Activated T-helper 1 cell treated with anti-CD3 and anti-CD28 coated beads, Interleukin-12 subunit alpha, Interleukin-12 subunit beta, Interleukin-2, Interleukin-4 antibody, amounts not matched to agents 30 ng/mL and 10 ng/mL and 1 ng/mL, durations not matched to agents 14 hours and 24 hours and 36 hours (primary cell): ENCODE measurements at regions not wholly inside any gene's neighbourhood (a gene's known extent, or its start where the extent isn't known, plus 50 kb on each side); places are given as distances from the start of the nearest gene placed in this dataset.

ENCODE experiments used
- DNase-seq: peaks from one replicate; pipeline ENCODE4 v3.0.0; 2021; ENCODE audit warnings: low spot score
- H3K27ac Mint-ChIP-seq: one replicate; pipeline ENCODE4 v1.8.0; 2021; ENCODE audit warnings: mild to moderate bottlenecking, mixed read lengths
- H3K27me3 Mint-ChIP-seq: one replicate; pipeline ENCODE4 v1.8.0; 2022; ENCODE audit warnings: mild to moderate bottlenecking, moderate library complexity, mixed read lengths; ENCODE audit not compliant: insufficient read depth
- H3K36me3 Mint-ChIP-seq: one replicate; pipeline ENCODE4 v1.8.0; 2021; ENCODE audit warnings: low read depth, mixed read lengths
- H3K4me1 Mint-ChIP-seq: one replicate; pipeline ENCODE4 v1.8.0; 2021; ENCODE audit warnings: low read depth, mixed read lengths
- H3K4me3 Mint-ChIP-seq: one replicate; pipeline ENCODE4 v1.8.0; 2021; ENCODE audit warnings: mild to moderate bottlenecking, moderate library complexity, mixed read lengths
- H3K9me3 Mint-ChIP-seq: one replicate; pipeline ENCODE4 v1.8.0; 2021; ENCODE audit warnings: mixed read lengths
- intact Hi-C: fragments of 100-400 bp; cut with micrococcal nuclease; formaldehyde crosslinking; loops from one replicate; pipeline ENCODE4 v1.15.1; 2024

DNA sequence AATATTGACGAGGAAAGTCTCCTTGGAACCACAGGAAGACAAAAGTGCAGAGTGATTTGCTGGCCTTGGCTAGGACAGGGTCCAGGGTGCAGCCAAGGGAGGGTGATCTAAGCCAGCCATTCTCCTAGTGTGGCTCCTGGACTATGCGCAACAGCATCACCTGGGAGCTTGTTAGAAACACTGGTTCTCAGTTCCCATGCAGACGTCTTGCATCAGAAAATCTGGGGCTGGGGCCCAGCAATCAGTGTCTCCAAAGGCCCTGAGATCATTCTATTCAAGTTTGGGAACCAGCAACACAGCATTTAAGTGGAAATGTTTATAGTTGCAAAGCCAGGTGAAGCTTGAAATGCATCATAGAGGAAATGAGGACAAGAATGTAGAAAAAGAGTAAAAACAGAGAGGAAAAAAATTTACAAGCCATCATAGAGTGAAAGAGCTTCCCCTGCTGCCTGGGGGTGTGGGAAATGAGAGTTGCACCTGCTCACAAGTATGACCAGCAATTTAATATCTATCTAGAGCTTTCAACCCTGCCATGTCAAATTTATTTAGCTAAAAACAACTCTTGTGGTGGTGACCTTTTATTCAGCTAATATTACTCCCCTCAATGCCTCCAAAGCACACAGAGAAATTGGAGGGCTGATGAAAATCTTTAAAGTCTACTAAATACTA lies 54.4 kb upstream of the SEC11C start:
- DNase-seq = no peak
- H3K36me3 Mint-ChIP-seq = no peaks in the 10 kb centered on the region
- no peak overlapping the region for H3K27ac Mint-ChIP-seq
- H3K4me1 Mint-ChIP-seq = peaks cover 5% of the 10 kb centered on the region
- intact Hi-C loops = loop anchor here (2.0 kb wide), 2 partner anchors 56 to 318 kb away; no protein-coding TSS in a partner anchor
- no peak overlapping the region for H3K4me3 Mint-ChIP-seq
- H3K9me3 Mint-ChIP-seq = no peaks in the 10 kb centered on the region
- peaks cover 16% of the 10 kb centered on the region for H3K27me3 Mint-ChIP-seq

DNA sequence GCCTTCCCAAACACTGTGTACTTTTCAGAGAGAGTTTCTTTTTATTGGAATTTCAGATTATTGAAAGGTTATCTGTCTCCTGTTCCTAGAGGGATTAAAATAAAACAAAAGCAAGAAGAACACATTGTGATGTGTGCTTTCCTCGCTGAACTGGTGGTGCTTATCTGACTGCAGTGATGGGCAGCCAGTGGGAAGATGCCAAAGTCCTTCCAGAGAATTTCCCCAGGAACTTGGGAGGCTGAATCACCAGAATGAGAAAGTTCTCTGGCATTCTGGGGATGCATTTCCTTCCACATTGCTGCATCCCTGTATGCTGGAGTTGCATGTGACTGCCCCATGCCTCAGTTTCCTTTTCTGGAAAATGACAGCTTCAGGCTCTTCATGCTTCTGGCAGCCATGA lies 53.9 kb upstream of the SEC11C start:
- peaks cover 5% of the 10 kb centered on the region for H3K4me1 Mint-ChIP-seq
- intact Hi-C loops = loop anchor here (2.0 kb wide), 2 partner anchors 55 to 317 kb away; no protein-coding TSS in a partner anchor
- H3K36me3 Mint-ChIP-seq = no peaks in the 10 kb centered on the region
- no peak overlapping the region for H3K4me3 Mint-ChIP-seq
- H3K27ac Mint-ChIP-seq = no peak overlapping the region
- H3K27me3 Mint-ChIP-seq = peaks cover 14% of the 10 kb centered on the region
- DNase-seq = no peak
- no peaks in the 10 kb centered on the region for H3K9me3 Mint-ChIP-seq

DNA sequence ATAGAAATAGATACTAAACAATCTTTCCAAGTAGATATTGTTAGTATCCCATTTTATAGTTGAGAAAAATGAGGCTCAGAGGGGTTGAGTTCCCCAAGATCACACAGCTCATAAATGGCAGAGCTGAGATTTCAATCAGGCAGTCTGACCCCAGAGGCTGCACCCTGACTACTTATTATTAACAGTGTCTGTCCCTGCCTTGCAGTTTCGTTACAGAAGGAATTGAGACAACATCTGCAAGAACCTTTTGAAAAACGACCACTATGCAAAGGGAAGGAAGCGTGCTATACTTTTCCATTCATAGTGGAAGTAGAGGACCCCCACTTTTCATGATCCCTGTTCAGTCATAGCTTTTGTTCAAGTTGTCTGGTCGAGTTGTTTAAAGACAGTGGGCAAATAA lies 53.2 kb upstream of the SEC11C start:
- Mint-ChIP-seq H3K4me3 (no peak overlapping the region), H3K9me3 (no peaks in the 10 kb centered on the region), H3K27me3 (peaks cover 17% of the 10 kb centered on the region), H3K36me3 (no peaks in the 10 kb centered on the region), H3K4me1 (peaks cover 5% of the 10 kb centered on the region), H3K27ac (no peak overlapping the region)
- DNase-seq = no peak
- intact Hi-C loops = no loop called here

DNA sequence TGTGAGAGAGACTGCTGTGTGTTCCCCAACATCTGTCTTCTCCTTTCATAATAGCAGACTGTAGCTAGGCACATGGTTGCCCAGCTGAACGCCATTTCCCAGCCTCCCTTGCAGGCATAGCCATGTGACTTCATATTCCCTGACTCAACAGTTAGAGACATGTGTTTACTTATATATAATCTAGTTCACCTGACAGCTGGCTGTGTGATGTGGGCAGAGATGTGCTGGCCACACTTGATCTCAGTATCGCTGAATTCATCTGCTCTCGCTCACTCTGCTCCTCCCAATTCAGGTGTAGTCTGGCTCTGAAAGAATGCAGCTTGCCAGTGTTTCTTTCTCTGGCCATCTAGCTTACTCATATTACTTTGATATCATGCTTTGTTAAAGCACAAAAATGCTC lies 52.3 kb upstream of the SEC11C start:
- DNase-seq = no peak
- intact Hi-C loops = no loop called here
- peaks cover 17% of the 10 kb centered on the region for H3K27me3 Mint-ChIP-seq
- peaks cover 5% of the 10 kb centered on the region for H3K4me1 Mint-ChIP-seq
- H3K36me3 Mint-ChIP-seq = no peaks in the 10 kb centered on the region
- H3K27ac Mint-ChIP-seq = no peak overlapping the region
- H3K4me3 Mint-ChIP-seq = no peak overlapping the region
- no peaks in the 10 kb centered on the region for H3K9me3 Mint-ChIP-seq
